DOHH2 (cell line): ENCODE measurements at regions not wholly inside any gene's neighbourhood (a gene's known extent, or its start where the extent isn't known, plus 50 kb on each side); places are given as distances from the start of the nearest gene placed in this dataset.
"Not testable (repeated sequence)": the region's sequence is repeated elsewhere in the genome, so short reads cannot be mapped to it uniquely, and the experiment has no call there.

Experiments
- H3F3A ChIP-seq: fragments of 200-600 bp; sonication (generic), shearing (Covaris generic); 2 replicates; pipeline ENCODE4 v1.6.0; 2016; ENCODE audit warnings: antibody characterized with exemption, mild to moderate bottlenecking; ENCODE audit not compliant: control insufficient read depth, insufficient read depth
- H3K27ac ChIP-seq: fragments of 200-600 bp; sonication (generic); 2 replicates; pipeline ENCODE4 v1.5.1; 2014; ENCODE audit warnings: low read depth, mild to moderate bottlenecking, low read length, moderate library complexity
- H3K27me3 ChIP-seq: fragments of 200-600 bp; sonication (generic); 2 replicates; pipeline ENCODE4 v1.6.1; 2014; ENCODE audit warnings: mild to moderate bottlenecking, low read length, mixed read lengths; ENCODE audit not compliant: control insufficient read depth
- H3K36me3 ChIP-seq: fragments of 200-600 bp; sonication (generic); 2 replicates; pipeline ENCODE4 v1.6.1; 2014; ENCODE audit warnings: mild to moderate bottlenecking, low read length, moderate library complexity, mixed read lengths; ENCODE audit not compliant: control insufficient read depth
- H3K4me1 ChIP-seq: fragments of 200-600 bp; sonication (generic); 2 replicates; pipeline ENCODE4 v1.6.1; 2014; ENCODE audit warnings: mild to moderate bottlenecking, low read length, mixed read lengths; ENCODE audit not compliant: control insufficient read depth
- H3K4me2 ChIP-seq: fragments of 200-600 bp; sonication (generic); 2 replicates; pipeline ENCODE4 v1.6.0; 2014; ENCODE audit warnings: mild to moderate bottlenecking, low read length, moderate library complexity
- H3K4me3 ChIP-seq: fragments of 200-600 bp; sonication (generic); 2 replicates; pipeline ENCODE4 v1.5.1; 2014; ENCODE audit warnings: mild to moderate bottlenecking, low read length, mixed read lengths
- H3K79me2 ChIP-seq: fragments of 200-600 bp; sonication (generic); 2 replicates; pipeline ENCODE4 v1.6.1; 2014; ENCODE audit warnings: mild to moderate bottlenecking, low read length, mixed read lengths; ENCODE audit not compliant: control insufficient read depth
- H3K9me2 ChIP-seq: fragments of 200-600 bp; sonication (generic); replicated peaks from 2 replicates; pipeline ENCODE4 v1.6.1; 2014; ENCODE audit warnings: mild to moderate bottlenecking, low read length, mixed read lengths; ENCODE audit not compliant: control insufficient read depth
- H3K9me3 ChIP-seq: fragments of 200-600 bp; sonication (generic); 2 replicates; pipeline ENCODE4 v1.6.1; 2014; ENCODE audit warnings: antibody characterized with exemption, low read length, mixed read lengths; ENCODE audit not compliant: control insufficient read depth, insufficient read depth
- H4K20me1 ChIP-seq: fragments of 200-600 bp; sonication (generic); 2 replicates; pipeline ENCODE4 v1.6.0; 2014; ENCODE audit warnings: low read depth, mild to moderate bottlenecking, antibody characterized with exemption, low read length, moderate library complexity; ENCODE audit not compliant: control insufficient read depth, insufficient read depth
- EZH2phosphoT487 ChIP-seq: fragments of 200-600 bp; sonication (generic); IDR thresholded peaks from 2 replicates; pipeline ENCODE4 v1.6.1; 2017; ENCODE audit warnings: borderline replicate concordance, mild to moderate bottlenecking, antibody characterized with exemption, low read length, moderate library complexity, mixed read lengths
- TF ChIP-seq, protein P1 (sequence below): fragments of 200-600 bp; sonication (generic); IDR thresholded peaks from one replicate; pipeline ENCODE4 v1.5.1; 2014; ENCODE audit warnings: antibody characterized with exemption, mild to moderate bottlenecking, low read depth, low read length; ENCODE audit not compliant: poor library complexity, severe bottlenecking

DNA sequence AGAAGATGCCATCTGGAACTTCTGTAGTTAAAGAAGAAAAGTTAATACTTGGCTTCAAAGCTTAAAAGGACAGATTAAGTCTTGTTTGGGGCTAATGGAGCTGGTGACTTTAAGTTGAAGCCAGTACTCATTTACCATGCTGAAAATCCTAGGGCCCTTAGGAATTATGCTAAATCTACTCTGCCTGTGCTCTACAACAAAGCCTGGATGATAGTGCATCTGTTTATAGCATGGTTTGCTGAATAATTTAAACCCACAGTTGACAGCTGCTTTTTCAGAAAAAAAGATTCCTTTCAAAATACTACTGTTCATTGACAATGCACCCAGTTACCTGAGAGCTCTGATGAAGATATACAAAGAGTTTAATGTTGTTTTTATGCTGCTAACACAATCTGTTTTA is 393.5 kb downstream of the MAT2B start:
- no peaks in the 10 kb centered on the region for H4K20me1 ChIP-seq
- no peaks in the 10 kb centered on the region for H3K36me3 ChIP-seq
- H3K4me2 ChIP-seq, result no peak overlapping the region
- no peaks in the 10 kb centered on the region for H3K79me2 ChIP-seq
- H3K4me3 ChIP-seq, result no peak overlapping the region
- peaks cover 4% of the 10 kb centered on the region for H3K4me1 ChIP-seq
- H3K9me2 ChIP-seq, result no peaks in the 10 kb centered on the region
- TF ChIP-seq EZH2phosphoT487, result no peak
- TF ChIP-seq, protein P1, sequence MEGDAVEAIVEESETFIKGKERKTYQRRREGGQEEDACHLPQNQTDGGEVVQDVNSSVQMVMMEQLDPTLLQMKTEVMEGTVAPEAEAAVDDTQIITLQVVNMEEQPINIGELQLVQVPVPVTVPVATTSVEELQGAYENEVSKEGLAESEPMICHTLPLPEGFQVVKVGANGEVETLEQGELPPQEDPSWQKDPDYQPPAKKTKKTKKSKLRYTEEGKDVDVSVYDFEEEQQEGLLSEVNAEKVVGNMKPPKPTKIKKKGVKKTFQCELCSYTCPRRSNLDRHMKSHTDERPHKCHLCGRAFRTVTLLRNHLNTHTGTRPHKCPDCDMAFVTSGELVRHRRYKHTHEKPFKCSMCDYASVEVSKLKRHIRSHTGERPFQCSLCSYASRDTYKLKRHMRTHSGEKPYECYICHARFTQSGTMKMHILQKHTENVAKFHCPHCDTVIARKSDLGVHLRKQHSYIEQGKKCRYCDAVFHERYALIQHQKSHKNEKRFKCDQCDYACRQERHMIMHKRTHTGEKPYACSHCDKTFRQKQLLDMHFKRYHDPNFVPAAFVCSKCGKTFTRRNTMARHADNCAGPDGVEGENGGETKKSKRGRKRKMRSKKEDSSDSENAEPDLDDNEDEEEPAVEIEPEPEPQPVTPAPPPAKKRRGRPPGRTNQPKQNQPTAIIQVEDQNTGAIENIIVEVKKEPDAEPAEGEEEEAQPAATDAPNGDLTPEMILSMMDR, result no peak
- H3K9me3 ChIP-seq, result peaks cover 5% of the 10 kb centered on the region; the same call in 1 of the 2 replicates
- no peaks in the 10 kb centered on the region for H3F3A ChIP-seq
- no peak overlapping the region for H3K27ac ChIP-seq
- H3K27me3 ChIP-seq, result no peaks in the 10 kb centered on the region

DNA sequence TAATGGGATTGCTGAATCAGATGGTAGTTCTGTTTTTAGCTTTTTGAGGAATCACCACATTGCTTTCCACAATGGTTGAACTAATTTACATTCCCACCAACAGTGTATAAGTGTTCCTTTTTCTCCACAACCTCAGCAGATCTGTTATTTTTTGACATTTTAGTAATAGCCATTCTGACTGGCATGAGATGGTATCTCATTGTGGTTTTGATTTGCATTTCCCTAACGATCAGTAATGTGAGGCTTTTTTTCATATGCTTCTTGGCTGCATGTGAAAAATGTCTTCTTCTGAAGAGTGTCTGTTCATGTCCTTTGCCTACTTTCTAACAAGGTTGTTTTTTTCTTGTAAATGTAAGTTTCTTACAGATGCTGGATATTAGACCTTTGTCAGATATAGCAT is 402.4 kb downstream of the MAT2B start:
- not testable (repeated sequence) for H3K36me3 ChIP-seq, H3F3A ChIP-seq, H3K9me2 ChIP-seq, H3K27me3 ChIP-seq, H4K20me1 ChIP-seq, H3K9me3 ChIP-seq, H3K79me2 ChIP-seq
- peak overlapping the region; percentile 57 for H3K4me3 ChIP-seq
- peak overlapping the region; percentile 49 for H3K27ac ChIP-seq
- peaks cover 27% of the 10 kb centered on the region for H3K4me1 ChIP-seq
- H3K4me2 ChIP-seq, result peak overlapping the region; percentile 58

GRCh38 chr5:163908253-163908652 is 402.8 kb downstream of the MAT2B start:
- peak overlapping the region; percentile 57 for H3K4me3 ChIP-seq
- no peaks in the 10 kb centered on the region for H3K27me3 ChIP-seq
- H3K4me1 ChIP-seq, result peaks cover 29% of the 10 kb centered on the region
- H3K9me2 ChIP-seq, result no peaks in the 10 kb centered on the region
- no peaks in the 10 kb centered on the region; the same call in 1 of the 2 replicates for H3K36me3 ChIP-seq
- no peaks in the 10 kb centered on the region for H4K20me1 ChIP-seq
- peak overlapping the region; percentile 58 for H3K4me2 ChIP-seq
- no peaks in the 10 kb centered on the region for H3F3A ChIP-seq
- H3K9me3 ChIP-seq, result no peaks in the 10 kb centered on the region
- H3K27ac ChIP-seq, result peak overlapping the region; percentile 49
- no peaks in the 10 kb centered on the region for H3K79me2 ChIP-seq
- TF ChIP-seq, protein P1, result no peak
- TF ChIP-seq EZH2phosphoT487, result no peak

DNA sequence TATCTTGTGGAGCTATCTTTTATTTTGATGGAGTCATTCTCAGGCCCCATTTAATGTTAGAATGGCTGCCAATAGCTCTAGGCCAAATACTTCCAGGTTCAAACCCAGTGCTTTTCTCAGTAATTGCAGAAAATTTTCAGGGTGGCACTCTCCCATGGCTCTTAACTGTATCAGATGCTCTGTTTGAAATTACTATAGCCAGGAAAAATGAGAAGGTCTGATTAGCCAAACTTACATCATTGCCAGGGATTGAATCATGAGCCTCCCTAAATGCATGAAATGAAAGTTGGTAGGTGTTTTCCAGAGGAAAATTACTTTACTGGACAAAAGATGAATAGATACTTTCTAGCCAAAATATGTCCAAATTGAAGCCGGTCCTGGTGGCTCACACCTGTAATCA is 404.8 kb downstream of the MAT2B start:
- peaks cover 11% of the 10 kb centered on the region; the same call in 1 of the 2 replicates for H3F3A ChIP-seq
- H3K9me2 ChIP-seq, result no peaks in the 10 kb centered on the region
- TF ChIP-seq EZH2phosphoT487, result no peak
- TF ChIP-seq, protein P1, result no peak
- no peaks in the 10 kb centered on the region for H3K9me3 ChIP-seq
- no peak overlapping the region for H3K27ac ChIP-seq
- no peaks in the 10 kb centered on the region for H3K27me3 ChIP-seq
- H3K4me3 ChIP-seq, result no peak overlapping the region
- H3K36me3 ChIP-seq, result no peaks in the 10 kb centered on the region; the same call in 1 of the 2 replicates
- H3K4me2 ChIP-seq, result no peak overlapping the region
- H3K4me1 ChIP-seq, result peaks cover 48% of the 10 kb centered on the region
- H3K79me2 ChIP-seq, result no peaks in the 10 kb centered on the region
- no peaks in the 10 kb centered on the region for H4K20me1 ChIP-seq
